Neuronal stem cell (in vitro differentiated cells): ENCODE measurements at regions not wholly inside any gene's neighbourhood (a gene's known extent, or its start where the extent isn't known, plus 50 kb on each side); places are given as distances from the start of the nearest gene placed in this dataset.
"Not testable (repeated sequence)": the region's sequence is repeated elsewhere in the genome, so short reads cannot be mapped to it uniquely, and the experiment has no call there.

Experiments used
- DNase-seq: peaks from one replicate; pipeline ENCODE4 v3.0.0-alpha.2; 2013; ENCODE audit warnings: low spot score
- H2AFZ ChIP-seq: one replicate; pipeline ENCODE4 v1.6.1; 2013; ENCODE audit warnings: mild to moderate bottlenecking, low read length, inconsistent platforms
- H2AK5ac ChIP-seq: 2 replicates; pipeline ENCODE4 v1.6.1; 2013; ENCODE audit warnings: low read depth, mild to moderate bottlenecking, inconsistent platforms, low read length, moderate library complexity, mixed read lengths
- H2BK120ac ChIP-seq: 2 replicates; pipeline ENCODE4 v1.6.1; 2013; ENCODE audit warnings: low read depth, mild to moderate bottlenecking, inconsistent platforms, low read length, moderate library complexity, mixed read lengths
- H2BK12ac ChIP-seq: one replicate; pipeline ENCODE4 v1.6.1; 2013; ENCODE audit warnings: low read length, inconsistent platforms
- H2BK15ac ChIP-seq: 2 replicates; pipeline ENCODE4 v1.6.1; 2013; ENCODE audit warnings: mild to moderate bottlenecking, low read length, inconsistent platforms, mixed read lengths
- H2BK5ac ChIP-seq: one replicate; pipeline ENCODE4 v1.6.1; 2013; ENCODE audit warnings: inconsistent platforms, mild to moderate bottlenecking, low read length, moderate library complexity
- H3K14ac ChIP-seq: one replicate; pipeline ENCODE4 v1.6.1; 2013; ENCODE audit warnings: low read length, inconsistent platforms
- H3K18ac ChIP-seq: 2 replicates; pipeline ENCODE4 v1.6.1; 2013; ENCODE audit warnings: low read length, inconsistent platforms
- H3K23ac ChIP-seq: 2 replicates; pipeline ENCODE4 v1.6.1; 2013; ENCODE audit warnings: low read depth, mild to moderate bottlenecking, mixed read lengths, low read length, inconsistent platforms; ENCODE audit not compliant: poor library complexity
- H3K27ac ChIP-seq: replicated peaks from 3 replicates; pipeline ENCODE4 v1.5.1; 2013; ENCODE audit warnings: low read length, inconsistent platforms
- H3K27me3 ChIP-seq, 3 experiments: 2 replicates each; pipeline ENCODE4 v1.6.1; 2013; ENCODE audit warnings: low read length in 3 of 3, mild to moderate bottlenecking in 2 of 3, inconsistent platforms in 1 of 3, low read depth in 1 of 3, mixed read lengths in 1 of 3, moderate library complexity in 1 of 3; ENCODE audit not compliant: control insufficient read depth in 3 of 3, insufficient read depth in 3 of 3
- H3K36me3 ChIP-seq, 2 donors: replicated peaks in 1 of 2; 2 replicates each; pipeline ENCODE4 v1.6.1; 2013; ENCODE audit warnings: low read length in 2 of 2; ENCODE audit not compliant: control insufficient read depth in 2 of 2, insufficient read depth in 2 of 2
- H3K4ac ChIP-seq: 2 replicates; pipeline ENCODE4 v1.6.1; 2013; ENCODE audit warnings: inconsistent platforms, mild to moderate bottlenecking, low read length, moderate library complexity
- H3K4me1 ChIP-seq, 2 donors: 1 replicate in 1 of 2; 2 replicates in 1 of 2; pipeline ENCODE4 v1.6.1; 2013; ENCODE audit warnings: low read length in 2 of 2, low read depth in 1 of 2; ENCODE audit not compliant: control insufficient read depth in 2 of 2, insufficient read depth in 1 of 2
- H3K4me2 ChIP-seq: one replicate; pipeline ENCODE4 v1.6.1; 2013; ENCODE audit warnings: mild to moderate bottlenecking, low read length, inconsistent platforms; ENCODE audit not compliant: insufficient read depth, poor library complexity, severe bottlenecking
- H3K4me3 ChIP-seq, 2 donors: 2 replicates each; pipeline ENCODE4 v1.5.1; 2013; ENCODE audit warnings: low read length in 2 of 2, mild to moderate bottlenecking in 2 of 2, inconsistent platforms in 1 of 2, moderate library complexity in 1 of 2
- H3K79me1 ChIP-seq: one replicate; pipeline ENCODE4 v1.6.1; 2013; ENCODE audit warnings: low read depth, mild to moderate bottlenecking, inconsistent platforms, low read length, moderate library complexity
- H3K9ac ChIP-seq: one replicate; pipeline ENCODE4 v1.6.1; 2013; ENCODE audit warnings: mild to moderate bottlenecking, low read depth, low read length, inconsistent platforms; ENCODE audit not compliant: poor library complexity
- H3K9me3 ChIP-seq, 2 donors: replicated peaks in 1 of 2; 2 replicates each; pipeline versions ENCODE3 to v1.6.1; 2013; ENCODE audit warnings: low read length in 2 of 2, mild to moderate bottlenecking in 2 of 2, inconsistent platforms in 1 of 2, low read depth in 1 of 2, mixed read lengths in 1 of 2, moderate library complexity in 1 of 2; ENCODE audit not compliant: control insufficient read depth in 2 of 2, insufficient read depth in 1 of 2
- H4K8ac ChIP-seq: one replicate; pipeline ENCODE4 v1.6.1; 2013; ENCODE audit warnings: low read depth, mild to moderate bottlenecking, inconsistent platforms, low read length, moderate library complexity
- H4K91ac ChIP-seq: one replicate; pipeline ENCODE4 v1.6.1; 2013; ENCODE audit warnings: low read length, low read depth, mild to moderate bottlenecking, inconsistent platforms; ENCODE audit not compliant: poor library complexity
- WGBS, 2 donors: extraction: QIAGEN DNeasy Blood & Tissue Kit; methylation state at CpG; one replicate each; pipeline ENCODE4 v1.1.7; 2013; ENCODE audit warnings: missing lambda C conversion rate in 2 of 2, mixed read lengths in 1 of 2; ENCODE audit not compliant: insufficient read length in 2 of 2, insufficient replicate concordance in 1 of 2; ENCODE audit errors: extremely low coverage in 2 of 2; 5-methylcytosine and 5-hydroxymethylcytosine counted together

- no peak overlapping the region for H2AFZ ChIP-seq
- no peak overlapping the region for H3K9ac ChIP-seq
- H3K79me1 ChIP-seq: no peaks in the 10 kb centered on the region
- no peak overlapping the region for H2BK5ac ChIP-seq
- H3K4me1 ChIP-seq: peaks cover 0 to 13% of the 10 kb centered on the region in 2 donors
- H3K18ac ChIP-seq: no peak overlapping the region
- peaks cover 0 to 41% (median 0%) of the 10 kb centered on the region in 3 experiments for H3K27me3 ChIP-seq
- no peak overlapping the region for H2AK5ac ChIP-seq
- no peak overlapping the region for H3K4ac ChIP-seq
- no peak overlapping the region for H3K4me2 ChIP-seq
- no peak overlapping the region for H3K14ac ChIP-seq
- H2BK15ac ChIP-seq: no peak overlapping the region
- H2BK12ac ChIP-seq: no peak overlapping the region
- H3K9me3 ChIP-seq: peaks cover 0 to 2% of the 10 kb centered on the region in 2 donors
- DNase-seq: no peak
- no peak overlapping the region for H2BK120ac ChIP-seq
- H3K23ac ChIP-seq: no peak overlapping the region
- H4K8ac ChIP-seq: no peak overlapping the region
- H3K36me3 ChIP-seq: no peaks in the 10 kb centered on the region
- WGBS, 2 donors: no CpG with 5 or more reads among the region's 2 CpGs
- no peak overlapping the region for H3K27ac ChIP-seq
- no peak overlapping the region for H4K91ac ChIP-seq
- H3K4me3 ChIP-seq: no peak overlapping the region
Observed at GRCh38 chr1:229149435-229149834, 121.5 kb upstream of the RAB4A start.

GRCh38 chr1:229150518-229150917 is 120.4 kb upstream of the RAB4A start:
- Histone ChIP-seq H3K4ac (no peak overlapping the region), H2AFZ (no peak overlapping the region), H2BK12ac (no peak overlapping the region), H3K4me2 (no peak overlapping the region), H3K9me3 (peaks cover 0 to 2% of the 10 kb centered on the region in 2 donors), H3K4me1 (peaks cover 0 to 13% of the 10 kb centered on the region in 2 donors), H3K23ac (no peak overlapping the region), H2BK15ac (no peak overlapping the region), H3K36me3 (no peaks in the 10 kb centered on the region), H3K27me3 (peaks cover 0 to 45% (median 0%) of the 10 kb centered on the region in 3 experiments), H3K14ac (no peak overlapping the region), H4K8ac (no peak overlapping the region), H2BK120ac (no peak overlapping the region), H2BK5ac (no peak overlapping the region), H3K9ac (no peak overlapping the region), H3K79me1 (no peaks in the 10 kb centered on the region), H3K18ac (no peak overlapping the region), H2AK5ac (no peak overlapping the region), H3K4me3 (no peak overlapping the region), H4K91ac (no peak overlapping the region), H3K27ac (no peak overlapping the region)
- no peak for DNase-seq
- no CpG with 5 or more reads among the region's 7 CpGs for WGBS, 2 donors

- not testable (repeated sequence) for H3K9ac ChIP-seq, H3K27ac ChIP-seq, H3K14ac ChIP-seq, H2AK5ac ChIP-seq, H3K23ac ChIP-seq, H4K8ac ChIP-seq, H3K79me1 ChIP-seq, H3K4ac ChIP-seq, H2BK15ac ChIP-seq, H3K4me2 ChIP-seq, H2BK5ac ChIP-seq, H3K36me3 ChIP-seq, H3K4me3 ChIP-seq, H4K91ac ChIP-seq, H3K18ac ChIP-seq, H2AFZ ChIP-seq, H2BK12ac ChIP-seq, H3K9me3 ChIP-seq, H2BK120ac ChIP-seq, DNase-seq
- Histone ChIP-seq H3K4me1 (peaks cover 0 to 13% of the 10 kb centered on the region in 2 donors), H3K27me3 (peaks cover 0 to 40% (median 0%) of the 10 kb centered on the region in 3 experiments)
- no CpG with 5 or more reads among the region's 4 CpGs for whole genome bisulfite sequencing, 2 donors
Observed at GRCh38 chr1:229151412-229151811, 119.5 kb upstream of the RAB4A start.

- no CpG with 5 or more reads among the region's 2 CpGs for whole genome bisulfite sequencing, 2 donors
Observed at GRCh38 chr1:229152311-229152710, 118.6 kb upstream of the RAB4A start.

More at GRCh38 chr1:229152311-229152710, 118.6 kb upstream of the RAB4A start:
- H3K4me2 ChIP-seq: no peak overlapping the region
- peaks cover 0 to 2% of the 10 kb centered on the region in 2 donors for H3K9me3 ChIP-seq
- no peak overlapping the region for H3K27ac ChIP-seq
- H3K14ac ChIP-seq: no peak overlapping the region
- H2AFZ ChIP-seq: no peak overlapping the region
- no peak overlapping the region for H2BK5ac ChIP-seq
- no peak overlapping the region for H2BK12ac ChIP-seq
- H4K91ac ChIP-seq: no peak overlapping the region
- H3K36me3 ChIP-seq: no peaks in the 10 kb centered on the region
- DNase-seq: no peak
- H3K4ac ChIP-seq: no peak overlapping the region
- no peak overlapping the region for H4K8ac ChIP-seq
- H2BK15ac ChIP-seq: no peak overlapping the region
- H3K23ac ChIP-seq: no peak overlapping the region
- no peak overlapping the region for H2AK5ac ChIP-seq
- H3K79me1 ChIP-seq: no peaks in the 10 kb centered on the region
- H3K4me3 ChIP-seq: no peak overlapping the region
- no peak overlapping the region for H3K18ac ChIP-seq
- no peak overlapping the region for H2BK120ac ChIP-seq
- peaks cover 0 to 11% of the 10 kb centered on the region in 2 donors for H3K4me1 ChIP-seq
- H3K27me3 ChIP-seq: peaks cover 0 to 35% (median 0%) of the 10 kb centered on the region in 3 experiments
- H3K9ac ChIP-seq: no peak overlapping the region
